KMS-11 (cell line): ENCODE measurements at regions not wholly inside any gene's neighbourhood (a gene's known extent, or its start where the extent isn't known, plus 50 kb on each side); places are given as distances from the start of the nearest gene placed in this dataset.

ENCODE experiments used
- H2AFZ ChIP-seq: fragments of 200-600 bp; sonication (generic); 2 replicates; pipeline ENCODE4 v1.6.1; 2016; ENCODE audit warnings: antibody characterized with exemption, mixed run types, low read depth
- H3K27ac ChIP-seq: fragments of 200-600 bp; sonication (generic); 2 replicates; pipeline ENCODE4 v1.6.1; 2016; ENCODE audit warnings: mild to moderate bottlenecking, mixed run types
- H3K27me3 ChIP-seq: fragments of 200-600 bp; sonication (generic); 2 replicates; pipeline ENCODE4 v1.6.1; 2017; ENCODE audit warnings: mild to moderate bottlenecking, low read depth, mixed run types, moderate library complexity; ENCODE audit not compliant: insufficient read depth
- H3K36me3 ChIP-seq: fragments of 200-600 bp; sonication (generic); 2 replicates; pipeline ENCODE4 v1.6.1; 2017; ENCODE audit warnings: mild to moderate bottlenecking, mixed run types; ENCODE audit not compliant: insufficient read depth
- H3K4me1 ChIP-seq: fragments of 200-600 bp; sonication (generic); 2 replicates; pipeline ENCODE4 v1.6.1; 2016; ENCODE audit warnings: mild to moderate bottlenecking, low read depth, mixed run types; ENCODE audit not compliant: poor library complexity, severe bottlenecking
- H3K4me2 ChIP-seq: fragments of 200-600 bp; sonication (generic); 2 replicates; pipeline ENCODE4 v1.7.0; 2016; ENCODE audit warnings: mild to moderate bottlenecking, mixed run types
- H3K4me3 ChIP-seq: fragments of 200-600 bp; sonication (generic); IDR thresholded peaks from 2 replicates; pipeline ENCODE4 v1.6.1; 2017; ENCODE audit warnings: low read depth, low read length, mixed read lengths; ENCODE audit not compliant: insufficient read depth
- H3K79me2 ChIP-seq: fragments of 200-600 bp; sonication (generic); 2 replicates; pipeline ENCODE4 v1.6.1; 2016; ENCODE audit warnings: low read depth, mixed run types; ENCODE audit not compliant: insufficient read depth
- H3K9ac ChIP-seq: fragments of 200-600 bp; sonication (generic); 2 replicates; pipeline ENCODE4 v1.6.1; 2016; ENCODE audit warnings: mild to moderate bottlenecking, mixed run types
- H4K20me1 ChIP-seq: fragments of 200-600 bp; sonication (generic); 2 replicates; pipeline ENCODE4 v1.6.1; 2016; ENCODE audit warnings: mild to moderate bottlenecking, mixed run types; ENCODE audit not compliant: insufficient read depth
- TF ChIP-seq, protein P1 (sequence below): fragments of 200-600 bp; sonication (generic); conservative IDR thresholded peaks from 2 replicates; pipeline ENCODE4 v1.6.1; 2017; ENCODE audit warnings: low read depth, mild to moderate bottlenecking, antibody characterized with exemption, low read length, moderate library complexity, mixed read lengths

DNA sequence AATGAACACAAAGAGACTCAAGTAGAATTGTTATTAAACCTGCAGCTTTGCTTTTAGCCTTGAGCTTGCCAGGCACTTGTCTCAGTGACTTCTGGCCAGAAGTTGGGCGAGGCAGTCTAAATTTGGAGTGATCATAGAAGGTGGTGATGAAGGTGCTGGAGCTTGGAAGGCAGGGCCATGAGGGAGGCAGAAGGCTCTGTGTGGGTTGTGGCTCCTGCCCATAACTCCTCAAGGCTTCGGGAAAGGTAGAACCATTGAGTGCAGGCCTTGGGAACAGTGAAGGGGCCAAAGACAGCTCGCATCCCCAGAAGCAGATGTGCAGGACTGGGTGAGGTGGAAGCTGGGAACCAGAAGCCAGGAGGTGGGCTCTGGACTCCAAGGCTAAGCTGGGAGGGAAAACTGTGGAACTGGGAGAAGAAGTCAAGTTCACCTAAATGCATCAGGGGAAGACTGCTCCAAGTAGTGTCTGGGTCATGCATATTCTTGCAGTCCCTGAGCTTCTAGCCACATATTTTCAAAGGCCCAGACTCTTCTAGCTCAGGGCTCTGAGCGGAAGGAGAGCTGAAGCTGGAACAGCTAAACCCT lies 111.1 kb upstream of the HABP2 start:
- Histone ChIP-seq H3K27ac (no peak overlapping the region), H3K36me3 (no peaks in the 10 kb centered on the region), H2AFZ (no peak overlapping the region), H3K4me1 (no peaks in the 10 kb centered on the region), H3K27me3 (no peaks in the 10 kb centered on the region), H4K20me1 (no peaks in the 10 kb centered on the region), H3K79me2 (no peaks in the 10 kb centered on the region), H3K4me2 (no peak overlapping the region), H3K9ac (no peak overlapping the region), H3K4me3 (no peak overlapping the region)
- TF ChIP-seq, protein P1, sequence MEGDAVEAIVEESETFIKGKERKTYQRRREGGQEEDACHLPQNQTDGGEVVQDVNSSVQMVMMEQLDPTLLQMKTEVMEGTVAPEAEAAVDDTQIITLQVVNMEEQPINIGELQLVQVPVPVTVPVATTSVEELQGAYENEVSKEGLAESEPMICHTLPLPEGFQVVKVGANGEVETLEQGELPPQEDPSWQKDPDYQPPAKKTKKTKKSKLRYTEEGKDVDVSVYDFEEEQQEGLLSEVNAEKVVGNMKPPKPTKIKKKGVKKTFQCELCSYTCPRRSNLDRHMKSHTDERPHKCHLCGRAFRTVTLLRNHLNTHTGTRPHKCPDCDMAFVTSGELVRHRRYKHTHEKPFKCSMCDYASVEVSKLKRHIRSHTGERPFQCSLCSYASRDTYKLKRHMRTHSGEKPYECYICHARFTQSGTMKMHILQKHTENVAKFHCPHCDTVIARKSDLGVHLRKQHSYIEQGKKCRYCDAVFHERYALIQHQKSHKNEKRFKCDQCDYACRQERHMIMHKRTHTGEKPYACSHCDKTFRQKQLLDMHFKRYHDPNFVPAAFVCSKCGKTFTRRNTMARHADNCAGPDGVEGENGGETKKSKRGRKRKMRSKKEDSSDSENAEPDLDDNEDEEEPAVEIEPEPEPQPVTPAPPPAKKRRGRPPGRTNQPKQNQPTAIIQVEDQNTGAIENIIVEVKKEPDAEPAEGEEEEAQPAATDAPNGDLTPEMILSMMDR: no peak

DNA sequence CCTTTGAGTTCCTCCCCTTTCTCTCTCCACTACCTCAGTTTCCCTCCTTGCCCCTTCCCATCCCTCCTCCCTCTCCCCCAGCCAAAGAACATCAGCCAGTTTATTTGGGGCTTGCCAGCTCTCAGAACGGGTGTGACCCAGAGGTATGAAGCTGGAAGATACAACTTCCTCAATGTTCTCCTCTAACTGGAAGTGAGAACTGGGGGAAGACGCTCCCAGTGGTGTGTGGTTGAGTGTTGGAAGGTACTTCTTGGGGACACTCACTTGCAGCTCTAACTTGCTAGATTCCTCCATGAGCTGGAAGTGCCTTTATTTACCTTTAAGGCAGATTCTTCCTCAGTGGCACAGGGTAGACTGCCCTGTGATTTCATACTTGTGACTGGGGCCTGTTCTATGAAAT lies 110.5 kb upstream of the HABP2 start:
- Histone ChIP-seq H3K27ac (no peak overlapping the region), H3K79me2 (no peaks in the 10 kb centered on the region), H3K27me3 (no peaks in the 10 kb centered on the region), H3K4me2 (no peak overlapping the region), H3K36me3 (no peaks in the 10 kb centered on the region), H4K20me1 (no peaks in the 10 kb centered on the region), H3K4me3 (no peak overlapping the region), H3K4me1 (no peaks in the 10 kb centered on the region), H2AFZ (no peak overlapping the region), H3K9ac (no peak overlapping the region)
- TF ChIP-seq, protein P1: no peak

- Histone ChIP-seq H4K20me1 (no peaks in the 10 kb centered on the region), H3K27ac (no peak overlapping the region), H3K79me2 (no peaks in the 10 kb centered on the region), H3K36me3 (no peaks in the 10 kb centered on the region), H3K4me2 (no peak overlapping the region), H3K9ac (no peak overlapping the region), H3K4me1 (no peaks in the 10 kb centered on the region), H3K27me3 (no peaks in the 10 kb centered on the region), H2AFZ (no peak overlapping the region), H3K4me3 (no peak overlapping the region)
- TF ChIP-seq, protein P1: no peak
These were observed 109.5 kb upstream of the HABP2 start for GRCh38 chr10:113443141-113443925.

- Histone ChIP-seq H4K20me1 (no peaks in the 10 kb centered on the region), H3K9ac (no peak overlapping the region), H3K36me3 (no peaks in the 10 kb centered on the region), H2AFZ (no peak overlapping the region), H3K27ac (no peak overlapping the region), H3K4me2 (no peak overlapping the region), H3K79me2 (no peaks in the 10 kb centered on the region), H3K4me1 (no peaks in the 10 kb centered on the region), H3K27me3 (no peaks in the 10 kb centered on the region), H3K4me3 (no peak overlapping the region)
- TF ChIP-seq, protein P1: no peak
These were observed 108.0 kb upstream of the HABP2 start for GRCh38 chr10:113444766-113445365.
